ENCODE measurements at regions not wholly inside any gene's neighbourhood (a gene's known extent, or its start where the extent isn't known, plus 50 kb on each side); places are given as distances from the start of the nearest gene placed in this dataset.

GRCh38 chr13:103812971-103813370 is 746.8 kb upstream of the SLC10A2 start:
- H3K9ac ChIP-seq (ENCODE audit: insufficient read depth, low read length), result no peak overlapping the region
- H2AFZ ChIP-seq (ENCODE audit: low read length), result no peak overlapping the region
- H3K4me3 ChIP-seq (replicated peaks in 1 of 4; ENCODE audit: control extremely low read depth in 1 of 4, insufficient read depth in 1 of 4, low read depth in 3 of 4, low read length in 4 of 4), result no peak overlapping the region
- no peaks in the 10 kb centered on the region for H3K36me3 ChIP-seq (ENCODE audit: control insufficient read depth, insufficient read depth, low read length)
- no peaks in the 10 kb centered on the region for H3K4me1 ChIP-seq (ENCODE audit: control insufficient read depth, extremely low read depth, insufficient read depth, low read length)
- H3K27me3 ChIP-seq (ENCODE audit: control insufficient read depth, insufficient read depth, low read length), result no peaks in the 10 kb centered on the region
- no peaks in the 10 kb centered on the region for H3K9me3 ChIP-seq (ENCODE audit: control insufficient read depth, insufficient read depth, low read depth, low read length)
- H3K4me2 ChIP-seq (ENCODE audit: extremely low read depth, insufficient read depth, low read length), result no peak overlapping the region
- no peaks in the 10 kb centered on the region for H3K79me2 ChIP-seq (ENCODE audit: control insufficient read depth, insufficient read depth, low read length)
- TF ChIP-seq CTCF (conservative IDR thresholded peaks at IDR 0.05 in 1 of 2, IDR thresholded peaks at IDR 0.05 in 1 of 2; ENCODE audit: low read depth in 1 of 2, low read length in 2 of 2) (no peak), EZH2 (IDR thresholded peaks at IDR 0.05; ENCODE audit: low read length, missing control alignments) (no peak)
- no peak overlapping the region for H3K27ac ChIP-seq (ENCODE audit: insufficient read depth, low read length)
- no peaks in the 10 kb centered on the region for H4K20me1 ChIP-seq (ENCODE audit: control insufficient read depth, extremely low read depth, insufficient read depth, low read length)
- peak in 1 of 2 donors; percentile 14 for DNase-seq (ENCODE audit: low read depth in 2 of 2)

DNA sequence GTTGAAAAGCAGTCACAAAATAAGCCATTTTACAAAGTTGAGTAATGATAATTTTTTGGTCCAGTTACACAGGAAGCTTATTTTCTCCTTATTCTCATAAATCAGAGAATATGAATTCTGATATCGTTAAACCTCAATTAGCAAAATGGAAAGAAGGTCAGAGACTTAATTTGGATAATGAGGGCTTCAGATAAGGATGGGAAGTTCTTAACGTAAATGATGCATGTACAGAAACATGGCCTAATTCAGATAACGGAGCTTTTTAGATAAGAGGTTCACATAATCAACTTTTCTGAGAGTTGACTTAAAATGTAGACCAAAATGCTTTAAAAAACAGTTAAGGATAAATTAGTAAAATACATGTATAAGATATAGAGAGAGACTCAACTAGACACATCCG is 746.3 kb upstream of the SLC10A2 start:
- Histone ChIP-seq H3K79me2 (ENCODE audit: control insufficient read depth, insufficient read depth, low read length) (no peaks in the 10 kb centered on the region), H3K9ac (ENCODE audit: insufficient read depth, low read length) (no peak overlapping the region), H4K20me1 (ENCODE audit: control insufficient read depth, extremely low read depth, insufficient read depth, low read length) (no peaks in the 10 kb centered on the region), H3K27me3 (ENCODE audit: control insufficient read depth, insufficient read depth, low read length) (no peaks in the 10 kb centered on the region), H3K9me3 (ENCODE audit: control insufficient read depth, insufficient read depth, low read depth, low read length) (no peaks in the 10 kb centered on the region), H2AFZ (ENCODE audit: low read length) (no peak overlapping the region), H3K27ac (ENCODE audit: insufficient read depth, low read length) (no peak overlapping the region), H3K36me3 (ENCODE audit: control insufficient read depth, insufficient read depth, low read length) (no peaks in the 10 kb centered on the region), H3K4me3 (replicated peaks in 1 of 4; ENCODE audit: control extremely low read depth in 1 of 4, insufficient read depth in 1 of 4, low read depth in 3 of 4, low read length in 4 of 4) (no peak overlapping the region), H3K4me2 (ENCODE audit: extremely low read depth, insufficient read depth, low read length) (no peak overlapping the region), H3K4me1 (ENCODE audit: control insufficient read depth, extremely low read depth, insufficient read depth, low read length) (no peaks in the 10 kb centered on the region)
- TF ChIP-seq EZH2 (IDR thresholded peaks at IDR 0.05; ENCODE audit: low read length, missing control alignments), result no peak
- TF ChIP-seq CTCF (conservative IDR thresholded peaks at IDR 0.05 in 1 of 2, IDR thresholded peaks at IDR 0.05 in 1 of 2; ENCODE audit: low read depth in 1 of 2, low read length in 2 of 2), result no peak
- DNase-seq (ENCODE audit: low read depth in 2 of 2), result no peak

GRCh38 chr13:103810026-103810425 is 743.8 kb upstream of the SLC10A2 start:
- DNase-seq (ENCODE audit: low read depth in 2 of 2), result no peak
- no peak overlapping the region for H2AFZ ChIP-seq (ENCODE audit: low read length)
- H4K20me1 ChIP-seq (ENCODE audit: control insufficient read depth, extremely low read depth, insufficient read depth, low read length), result no peaks in the 10 kb centered on the region
- no peak overlapping the region for H3K4me3 ChIP-seq (replicated peaks in 1 of 4; ENCODE audit: control extremely low read depth in 1 of 4, insufficient read depth in 1 of 4, low read depth in 3 of 4, low read length in 4 of 4)
- no peaks in the 10 kb centered on the region for H3K79me2 ChIP-seq (ENCODE audit: control insufficient read depth, insufficient read depth, low read length)
- no peak overlapping the region for H3K4me2 ChIP-seq (ENCODE audit: extremely low read depth, insufficient read depth, low read length)
- H3K27me3 ChIP-seq (ENCODE audit: control insufficient read depth, insufficient read depth, low read length), result no peaks in the 10 kb centered on the region
- no peaks in the 10 kb centered on the region for H3K36me3 ChIP-seq (ENCODE audit: control insufficient read depth, insufficient read depth, low read length)
- H3K4me1 ChIP-seq (ENCODE audit: control insufficient read depth, extremely low read depth, insufficient read depth, low read length), result no peaks in the 10 kb centered on the region
- H3K9ac ChIP-seq (ENCODE audit: insufficient read depth, low read length), result no peak overlapping the region
- H3K9me3 ChIP-seq (ENCODE audit: control insufficient read depth, insufficient read depth, low read depth, low read length), result no peaks in the 10 kb centered on the region
- H3K27ac ChIP-seq (ENCODE audit: insufficient read depth, low read length), result no peak overlapping the region
- no peak for TF ChIP-seq CTCF (conservative IDR thresholded peaks at IDR 0.05 in 1 of 2, IDR thresholded peaks at IDR 0.05 in 1 of 2; ENCODE audit: low read depth in 1 of 2, low read length in 2 of 2)
- no peak for TF ChIP-seq EZH2 (IDR thresholded peaks at IDR 0.05; ENCODE audit: low read length, missing control alignments)
